ENCODE measurements at regions not wholly inside any gene's neighbourhood (a gene's known extent, or its start where the extent isn't known, plus 50 kb on each side); places are given as distances from the start of the nearest gene placed in this dataset.

- intact Hi-C loops (cut with DNase I, micrococcal nuclease): no loop called here
- DNase-seq: no peak
These were observed 75.7 kb upstream of the NKD1 start for GRCh38 chr16:50472472-50472871.

GRCh38 chr16:50470687-50471086 is 77.5 kb upstream of the NKD1 start:
- intact Hi-C loops (cut with DNase I, micrococcal nuclease): no loop called here
- DNase-seq (no peak), ATAC-seq (no peak)

More at GRCh38 chr16:50472472-50472871, 75.7 kb upstream of the NKD1 start:
- ATAC-seq: no peak

- no peak for ATAC-seq
- intact Hi-C loops (cut with DNase I, micrococcal nuclease): no loop called here
- no peak for DNase-seq
These were observed 78.4 kb upstream of the NKD1 start for GRCh38 chr16:50469744-50470321.

- ATAC-seq (no peak), DNase-seq (no peak)
- intact Hi-C loops (cut with DNase I, micrococcal nuclease): no loop called here
These were observed 79.0 kb upstream of the NKD1 start for GRCh38 chr16:50469121-50469743.

GRCh38 chr16:50468749-50469078 is 79.5 kb upstream of the NKD1 start:
- intact Hi-C loops (cut with DNase I, micrococcal nuclease): no loop called here
- ATAC-seq: no peak
- DNase-seq: no peak

GRCh38 chr16:50467943-50468748 is 80.0 kb upstream of the NKD1 start:
- ATAC-seq: peak; percentile 77
- intact Hi-C loops (cut with DNase I, micrococcal nuclease): no loop called here

GRCh38 chr16:50467559-50467942 is 80.6 kb upstream of the NKD1 start:
- ATAC-seq: no peak
- DNase-seq: no peak
- intact Hi-C loops (cut with DNase I, micrococcal nuclease): no loop called here

More at GRCh38 chr16:50467943-50468748, 80.0 kb upstream of the NKD1 start:
- peak in 1 of 2 donors; percentile 34 for DNase-seq

GRCh38 chr16:50466170-50466569 is 82.0 kb upstream of the NKD1 start:
- intact Hi-C loops (cut with DNase I, micrococcal nuclease): no loop called here
- no peak for ATAC-seq
- DNase-seq: no peak

- DNase-seq (no peak), ATAC-seq (no peak)
- intact Hi-C loops (cut with DNase I, micrococcal nuclease): no loop called here
These were observed 83.6 kb upstream of the NKD1 start for GRCh38 chr16:50464325-50465290.

GRCh38 chr16:50463581-50464324 is 84.4 kb upstream of the NKD1 start:
- DNase-seq (no peak), ATAC-seq (no peak)
- intact Hi-C loops (cut with DNase I, micrococcal nuclease): no loop called here

GRCh38 chr16:50462793-50463507 is 85.2 kb upstream of the NKD1 start:
- no peak for DNase-seq
- intact Hi-C loops (cut with DNase I, micrococcal nuclease): no loop called here
- no peak for ATAC-seq

- intact Hi-C loops (cut with DNase I, micrococcal nuclease): no loop called here
These were observed 86.8 kb upstream of the NKD1 start for GRCh38 chr16:50461400-50461760.

GRCh38 chr16:50460538-50461399 is 87.4 kb upstream of the NKD1 start:
- intact Hi-C loops (cut with DNase I, micrococcal nuclease): no loop called here
- no peak for DNase-seq
- no peak for ATAC-seq

More at GRCh38 chr16:50461400-50461760, 86.8 kb upstream of the NKD1 start:
- DNase-seq (no peak), ATAC-seq (no peak)

- no peak for DNase-seq
- no peak for ATAC-seq
- intact Hi-C loops (cut with DNase I, micrococcal nuclease): no loop called here
These were observed 88.6 kb upstream of the NKD1 start for GRCh38 chr16:50459496-50460080.

GRCh38 chr16:50458667-50459495 is 89.3 kb upstream of the NKD1 start:
- DNase-seq: no peak
- intact Hi-C loops (cut with DNase I, micrococcal nuclease): no loop called here
- ATAC-seq: no peak

GRCh38 chr16:50457979-50458491 is 89.2 kb upstream of the BRD7 start:
- intact Hi-C loops (cut with DNase I, micrococcal nuclease): no loop called here
- ATAC-seq (no peak), DNase-seq (no peak)
